ENCODE measurements at regions not wholly inside any gene's neighbourhood (a gene's known extent, or its start where the extent isn't known, plus 50 kb on each side); places are given as distances from the start of the nearest gene placed in this dataset.
"Not testable (repeated sequence)": the region's sequence is repeated elsewhere in the genome, so short reads cannot be mapped to it uniquely, and the experiment has no call there.

GRCh38 chrX:109920868-109921267 lies 82.0 kb upstream of the TMEM164 start:
- intact Hi-C loops (cut with DNase I), result no loop called here
- no peak for DNase-seq (ENCODE audit: low spot score)

- DNase-seq (ENCODE audit: low spot score), result no peak
- intact Hi-C loops (cut with DNase I), result no loop called here
Measured at GRCh38 chrX:109922190-109922589, 80.7 kb upstream of the TMEM164 start.

GRCh38 chrX:109925003-109925402 lies 77.9 kb upstream of the TMEM164 start:
- intact Hi-C loops (cut with DNase I); DNase-seq (ENCODE audit: low spot score): not testable (repeated sequence)

- DNase-seq (ENCODE audit: low spot score), result no peak
- intact Hi-C loops (cut with DNase I), result no loop called here
Measured at GRCh38 chrX:109925656-109926055, 77.3 kb upstream of the TMEM164 start.

- intact Hi-C loops (cut with DNase I), result no loop called here
- DNase-seq (ENCODE audit: low spot score), result no peak
Measured at GRCh38 chrX:109926118-109926517, 76.8 kb upstream of the TMEM164 start.

GRCh38 chrX:109926743-109927662 lies 75.9 kb upstream of the TMEM164 start:
- DNase-seq (ENCODE audit: low spot score), result no peak
- intact Hi-C loops (cut with DNase I), result no loop called here

GRCh38 chrX:109927663-109928273 lies 75.1 kb upstream of the TMEM164 start:
- no peak for DNase-seq (ENCODE audit: low spot score)
- intact Hi-C loops (cut with DNase I), result no loop called here

GRCh38 chrX:109928596-109929335 lies 74.1 kb upstream of the TMEM164 start:
- intact Hi-C loops (cut with DNase I), result no loop called here
- DNase-seq (ENCODE audit: low spot score), result no peak

GRCh38 chrX:109931677-109932076 lies 71.2 kb upstream of the TMEM164 start:
- intact Hi-C loops (cut with DNase I), result no loop called here
- no peak for DNase-seq (ENCODE audit: low spot score)

- intact Hi-C loops (cut with DNase I), result no loop called here
Measured at GRCh38 chrX:109934434-109934833, 68.5 kb upstream of the TMEM164 start.

GRCh38 chrX:109934935-109935334 lies 68.0 kb upstream of the TMEM164 start:
- intact Hi-C loops (cut with DNase I), result no loop called here

More at GRCh38 chrX:109934434-109934833, 68.5 kb upstream of the TMEM164 start:
- DNase-seq (ENCODE audit: low spot score), result no peak

GRCh38 chrX:109936114-109936513 lies 66.8 kb upstream of the TMEM164 start:
- DNase-seq (ENCODE audit: low spot score), result no peak
- intact Hi-C loops (cut with DNase I), result no loop called here

More at GRCh38 chrX:109934935-109935334, 68.0 kb upstream of the TMEM164 start:
- DNase-seq (ENCODE audit: low spot score), result no peak

GRCh38 chrX:109936598-109936997 lies 66.3 kb upstream of the TMEM164 start:
- intact Hi-C loops (cut with DNase I), result no loop called here
- DNase-seq (ENCODE audit: low spot score), result no peak

GRCh38 chrX:109939498-109939897 lies 63.4 kb upstream of the TMEM164 start:
- no peak for DNase-seq (ENCODE audit: low spot score)
- intact Hi-C loops (cut with DNase I), result no loop called here

- intact Hi-C loops (cut with DNase I), result no loop called here
- DNase-seq (ENCODE audit: low spot score), result no peak
Measured at GRCh38 chrX:109940411-109940810, 62.5 kb upstream of the TMEM164 start.

GRCh38 chrX:109943092-109943739 lies 59.7 kb upstream of the TMEM164 start:
- DNase-seq (ENCODE audit: low spot score), result no peak
- intact Hi-C loops (cut with DNase I), result no loop called here

- no peak for DNase-seq (ENCODE audit: low spot score)
- intact Hi-C loops (cut with DNase I), result no loop called here
Measured at GRCh38 chrX:109943740-109944092, 59.2 kb upstream of the TMEM164 start.

GRCh38 chrX:109952050-109952449 lies 50.9 kb upstream of the TMEM164 start:
- intact Hi-C loops (cut with DNase I), result no loop called here
- no peak for DNase-seq (ENCODE audit: low spot score)

- intact Hi-C loops (cut with DNase I), result no loop called here
Measured at GRCh38 chrX:109952985-109953905, 49.7 kb upstream of the TMEM164 start.

More at GRCh38 chrX:109952985-109953905, 49.7 kb upstream of the TMEM164 start:
- DNase-seq (ENCODE audit: low spot score), result no peak

Measured in posterior vena cava (tissue), 2 donors.